H1 (cell line): ENCODE measurements at regions not wholly inside any gene's neighbourhood (a gene's known extent, or its start where the extent isn't known, plus 50 kb on each side); places are given as distances from the start of the nearest gene placed in this dataset.

Experiments used
- CTCF ChIA-PET: fragments of 300-600 bp; sonication (Branson Sonifier 250); formaldehyde crosslinking; loops from one replicate; lab custom pipeline; 2021; ENCODE audit not compliant: partially characterized antibody; lab: Charles Lee
- POLR2A ChIA-PET: fragments of 300-600 bp; sonication (Branson Sonifier 250); formaldehyde crosslinking; loops from one replicate; lab custom pipeline; 2021; ENCODE audit warnings: inconsistent platforms; ENCODE audit not compliant: partially characterized antibody; lab: Charles Lee
- DNase-seq, 2 experiments: peaks; one replicate each; pipeline versions ENCODE4 v3.0.0 to v3.0.0-alpha.2; 2010 to 2022; ENCODE audit warnings: low spot score in 2 of 2, low read depth in 1 of 2, mixed read lengths in 1 of 2
- FAIRE-seq: peaks from 2 replicates; lab custom pipeline; 2011; peaks lifted over from hg19 to GRCh38; lab: Jason Lieb, UNC
- H2AFZ ChIP-seq: 2 replicates; pipeline ENCODE4 v1.8.1; 2012; ENCODE audit warnings: low read length, inconsistent platforms
- H2AK5ac ChIP-seq: 2 replicates; pipeline ENCODE4 v1.6.1; 2013; ENCODE audit warnings: low read depth, low read length
- H2BK120ac ChIP-seq: replicated peaks from 2 replicates; pipeline ENCODE3; 2013; ENCODE audit warnings: low read depth, low read length, inconsistent platforms
- H2BK12ac ChIP-seq: 2 replicates; pipeline ENCODE4 v1.6.1; 2013; ENCODE audit warnings: low read depth, low read length
- H2BK15ac ChIP-seq: 2 replicates; pipeline ENCODE4 v1.6.1; 2013; ENCODE audit warnings: low read length
- H2BK20ac ChIP-seq: 2 replicates; pipeline ENCODE4 v1.6.1; 2013; ENCODE audit warnings: low read length
- H2BK5ac ChIP-seq: 2 replicates; pipeline ENCODE4 v1.6.1; 2013; ENCODE audit warnings: low read depth, low read length
- H3K14ac ChIP-seq: 2 replicates; pipeline ENCODE4 v1.6.1; 2013; ENCODE audit warnings: inconsistent platforms; ENCODE audit not compliant: insufficient read length
- H3K18ac ChIP-seq: 2 replicates; pipeline ENCODE4 v1.6.1; 2013; ENCODE audit warnings: low read length; ENCODE audit errors: extremely low read depth
- H3K23ac ChIP-seq: 2 replicates; pipeline ENCODE4 v1.6.1; 2013; ENCODE audit warnings: inconsistent platforms; ENCODE audit not compliant: insufficient read length
- H3K23me2 ChIP-seq: 2 replicates; pipeline ENCODE4 v1.6.1; 2013; ENCODE audit warnings: low read depth, low read length
- H3K27ac ChIP-seq: 2 replicates; pipeline ENCODE4 v1.6.1; 2011; ENCODE audit warnings: low read depth, low read length, inconsistent platforms
- H3K27me3 ChIP-seq, 4 experiments: replicated peaks in 1 of 4; 1 replicate in 1 of 4; 2 replicates in 3 of 4; pipeline versions ENCODE4 v1.6.1 to v1.8.1; 2011 to 2013; ENCODE audit warnings: low read length in 3 of 4, mild to moderate bottlenecking in 3 of 4, inconsistent platforms in 2 of 4, mixed read lengths in 2 of 4, moderate library complexity in 1 of 4; ENCODE audit not compliant: control insufficient read depth in 3 of 4, insufficient read depth in 3 of 4; ENCODE audit errors: extremely low read depth in 1 of 4
- H3K36me3 ChIP-seq, 4 experiments: 2 replicates each; pipeline versions ENCODE4 v1.6.1 to v1.8.1; 2011 to 2013; ENCODE audit warnings: mild to moderate bottlenecking in 4 of 4, low read length in 3 of 4, moderate library complexity in 2 of 4, control low read depth in 1 of 4, inconsistent platforms in 1 of 4; ENCODE audit not compliant: insufficient read depth in 4 of 4, control insufficient read depth in 2 of 4
- H3K4ac ChIP-seq: replicated peaks from 2 replicates; pipeline ENCODE3; 2013; ENCODE audit warnings: low read length, low read depth, mixed read lengths, inconsistent platforms; ENCODE audit not compliant: insufficient read length
- H3K4me1 ChIP-seq, 4 experiments: replicated peaks in 1 of 4; 1 replicate in 1 of 4; 2 replicates in 3 of 4; pipeline versions ENCODE4 v1.6.1 to v1.8.1; 2011 to 2013; ENCODE audit warnings: low read length in 3 of 4, inconsistent platforms in 2 of 4, mixed read lengths in 1 of 4; ENCODE audit not compliant: insufficient read depth in 4 of 4, control insufficient read depth in 3 of 4
- H3K4me2 ChIP-seq, 2 experiments: 2 replicates each; pipeline versions ENCODE4 v1.6.1 to v1.8.1; 2011 to 2013; ENCODE audit warnings: low read depth in 2 of 2, low read length in 2 of 2, control low read depth in 1 of 2, inconsistent platforms in 1 of 2, mild to moderate bottlenecking in 1 of 2; ENCODE audit not compliant: insufficient read depth in 1 of 2
- H3K4me3 ChIP-seq, 4 experiments: fragments of 200-600, 300-600 bp in 1 of 4; sonication (generic), shearing (Covaris generic), sonication (Bioruptor Twin) in 1 of 4; 2 replicates each; pipeline versions ENCODE4 v1.5.1 to v1.8.1; 2011 to 2016; ENCODE audit warnings: low read length in 4 of 4, low read depth in 3 of 4, control low read depth in 2 of 4, inconsistent platforms in 2 of 4, mild to moderate bottlenecking in 2 of 4, mixed read lengths in 1 of 4, moderate library complexity in 1 of 4; ENCODE audit not compliant: insufficient read depth in 2 of 4; ENCODE audit errors: extremely low read depth in 1 of 4
- H3K56ac ChIP-seq: replicated peaks from 2 replicates; pipeline ENCODE3; 2013; ENCODE audit warnings: low read depth, mild to moderate bottlenecking, mixed read lengths, low read length, inconsistent platforms; ENCODE audit not compliant: insufficient read length
- H3K79me1 ChIP-seq: 2 replicates; pipeline ENCODE4 v1.6.1; 2013; ENCODE audit warnings: low read depth, low read length, control low read depth
- H3K79me2 ChIP-seq, 2 experiments: 2 replicates each; pipeline versions ENCODE4 v1.6.1 to v1.8.1; 2012 to 2013; ENCODE audit warnings: low read length in 2 of 2, mild to moderate bottlenecking in 2 of 2, inconsistent platforms in 1 of 2; ENCODE audit not compliant: insufficient read depth in 2 of 2, control insufficient read depth in 1 of 2
- H3K9ac ChIP-seq, 4 experiments: replicated peaks in 1 of 4; 1 replicate in 1 of 4; 2 replicates in 3 of 4; pipeline versions ENCODE4 v1.6.1 to v1.8.1; 2011 to 2013; ENCODE audit warnings: low read depth in 3 of 4, low read length in 3 of 4, control low read depth in 2 of 4, mild to moderate bottlenecking in 2 of 4, moderate library complexity in 2 of 4, inconsistent platforms in 1 of 4; ENCODE audit errors: extremely low read depth in 1 of 4
- H3K9me3 ChIP-seq, 2 experiments: 2 replicates each; pipeline versions ENCODE4 v1.6.1 to v1.8.1; 2012 to 2013; ENCODE audit warnings: mild to moderate bottlenecking in 2 of 2, moderate library complexity in 2 of 2, control low read depth in 1 of 2, inconsistent platforms in 1 of 2, low read depth in 1 of 2, low read length in 1 of 2, mixed read lengths in 1 of 2; ENCODE audit not compliant: insufficient read depth in 2 of 2
- H4K20me1 ChIP-seq, 2 experiments: replicated peaks in 1 of 2; 2 replicates each; pipeline versions ENCODE3 to v1.8.1; 2011 to 2013; ENCODE audit warnings: inconsistent platforms in 2 of 2, low read length in 2 of 2, mild to moderate bottlenecking in 1 of 2; ENCODE audit not compliant: insufficient read depth in 2 of 2, control insufficient read depth in 1 of 2
- H4K5ac ChIP-seq: 2 replicates; pipeline ENCODE4 v1.6.1; 2013; ENCODE audit warnings: low read length, low read depth, mixed read lengths, inconsistent platforms; ENCODE audit not compliant: insufficient read length
- H4K8ac ChIP-seq: 2 replicates; pipeline ENCODE4 v1.8.0; 2013; ENCODE audit warnings: mild to moderate bottlenecking, moderate library complexity, low read length, inconsistent platforms; ENCODE audit not compliant: insufficient read depth; ENCODE audit errors: extremely low read depth
- H4K91ac ChIP-seq: replicated peaks from 2 replicates; pipeline ENCODE3; 2013; ENCODE audit warnings: low read length, mixed read lengths, inconsistent platforms; ENCODE audit not compliant: insufficient read length
- CTCF ChIP-seq, 3 experiments: IDR thresholded peaks; 1 replicate in 2 of 3; 2 replicates in 1 of 3; pipeline versions ENCODE4 v1.5.1 to v1.6.1; 2011; ENCODE audit warnings: low read length in 3 of 3, mild to moderate bottlenecking in 3 of 3, inconsistent platforms in 2 of 3, low read depth in 1 of 3, moderate library complexity in 1 of 3; ENCODE audit not compliant: insufficient read depth in 1 of 3; ENCODE audit errors: control extremely low read depth in 1 of 3
- GTF2F1 ChIP-seq: IDR thresholded peaks from 2 replicates; pipeline ENCODE4 v1.6.1; 2012; ENCODE audit warnings: low read depth, low read length, improper control_type of control experiment, borderline replicate concordance
- PHF8 ChIP-seq: fragments of 200-600 bp; sonication (generic); conservative IDR thresholded peaks from 2 replicates; pipeline ENCODE4 v1.7.1; 2012; ENCODE audit warnings: low read depth, mild to moderate bottlenecking, inconsistent platforms, low read length, moderate library complexity
- RAD21 ChIP-seq, 2 experiments: IDR thresholded peaks in 1 of 2; conservative IDR thresholded peaks in 1 of 2; 2 replicates each; pipeline ENCODE4 v1.6.1; 2011; ENCODE audit warnings: low read depth in 2 of 2, low read length in 2 of 2, improper control_type of control experiment in 1 of 2, inconsistent platforms in 1 of 2, mild to moderate bottlenecking in 1 of 2, moderate library complexity in 1 of 2
- SIRT6 ChIP-seq: IDR thresholded peaks from one replicate; pipeline ENCODE4 v1.7.1; 2012; ENCODE audit warnings: low read length, inconsistent platforms
- TBP ChIP-seq: IDR thresholded peaks from 2 replicates; pipeline ENCODE4 v1.6.1; 2011; ENCODE audit warnings: low read depth, low read length, improper control_type of control experiment
- TCF12 ChIP-seq: IDR thresholded peaks from 2 replicates; pipeline ENCODE4 v1.6.1; 2011; ENCODE audit warnings: low read depth, mild to moderate bottlenecking, low read length
- WGBS, 2 experiments: shearing (Covaris generic) in 1 of 2; methylation state at CpG; one replicate each; pipeline versions ENCODE4 v1.1.6 to v1.1.7; 2013 to 2015; ENCODE audit warnings: low lambda C conversion rate in 2 of 2, mixed read lengths in 2 of 2, inconsistent platforms in 1 of 2, low coverage in 1 of 2, missing lambda C conversion rate in 1 of 2; ENCODE audit not compliant: insufficient replicate concordance in 2 of 2, insufficient coverage in 1 of 2, insufficient read length in 1 of 2; ENCODE audit errors: extremely low coverage in 1 of 2, missing lambda C conversion rate in 1 of 2; 5-methylcytosine and 5-hydroxymethylcytosine counted together

DNA sequence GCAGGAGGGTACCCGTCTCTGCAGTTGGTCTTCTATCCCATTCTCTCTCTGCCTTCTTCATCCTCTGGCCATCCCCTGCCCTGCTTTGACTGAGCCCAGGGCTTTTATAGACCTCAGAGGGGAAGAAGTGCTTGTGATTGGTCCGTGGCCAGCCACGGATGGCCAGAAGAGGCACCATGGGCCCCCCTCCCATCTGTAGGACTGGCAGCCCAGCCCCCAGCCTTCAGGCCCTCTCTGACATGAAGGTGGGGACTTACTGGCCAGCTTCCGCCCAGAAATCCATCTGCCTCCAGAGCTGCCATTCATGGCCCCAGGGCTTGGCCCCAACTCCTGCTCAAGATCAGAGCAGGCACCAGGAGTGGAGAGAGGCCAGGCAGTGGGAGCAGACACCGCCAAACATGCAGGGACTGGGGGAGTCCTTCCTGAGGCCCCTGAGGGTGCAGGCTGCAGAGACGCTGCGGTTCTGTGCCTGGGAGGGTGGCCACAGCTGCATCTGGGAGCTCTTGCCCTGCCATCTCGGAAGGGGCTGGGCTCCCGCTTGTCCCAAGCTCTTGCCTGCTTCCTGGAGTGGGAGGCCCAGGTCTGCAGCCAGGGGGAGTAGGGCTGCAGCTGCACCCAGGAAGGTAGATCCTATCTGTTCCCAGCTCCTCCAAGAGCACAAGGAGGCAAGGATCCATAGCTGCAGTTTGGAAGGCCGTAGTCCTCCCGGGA is 698.6 kb upstream of the B3GALT2 start:
- Histone ChIP-seq H3K4me1 (no peaks in the 10 kb centered on the region), H3K79me2 (no peaks in the 10 kb centered on the region), H2BK20ac (no peak overlapping the region), H4K8ac (peak overlapping the region; percentile 51; the same call in 1 of the 2 replicates), H3K4me3 (no peak overlapping the region), H2AK5ac (no peak overlapping the region), H3K4me2 (no peak overlapping the region), H2BK12ac (no peak overlapping the region), H2BK120ac (no peak overlapping the region), H3K18ac (no peak overlapping the region), H3K27ac (no peak overlapping the region), H4K20me1 (no peaks in the 10 kb centered on the region), H4K5ac (no peak overlapping the region), H3K79me1 (no peaks in the 10 kb centered on the region), H3K23me2 (no peaks in the 10 kb centered on the region), H3K9me3 (no peaks in the 10 kb centered on the region), H3K9ac (no peak overlapping the region), H2BK15ac (no peak overlapping the region), H3K23ac (no peak overlapping the region), H3K14ac (no peak overlapping the region), H4K91ac (no peak overlapping the region), H3K36me3 (no peaks in the 10 kb centered on the region; a peak in 2 of 8 replicates), H2AFZ (peak overlapping the region; percentile 62; the same call in 1 of the 2 replicates), H2BK5ac (no peak overlapping the region), H3K27me3 (no peaks in the 10 kb centered on the region), H3K4ac (no peak overlapping the region), H3K56ac (no peak overlapping the region)
- DNase-seq (no peak), FAIRE-seq (no peak)
- WGBS, 2 experiments = 97% methylated on average over 10 of the region's 11 CpGs; no CpG with 5 or more reads in 1 of the 2 experiments
- POLR2A ChIA-PET = no interaction called here
- TF ChIP-seq RAD21 (IDR thresholded peaks at IDR 0.05 in 1 of 2, conservative IDR thresholded peaks at IDR 0.05 in 1 of 2; ENCODE audit: low read depth in 2 of 2, low read length in 2 of 2) (peak; percentile 11 to 28; a peak in 2 of 4 replicates), GTF2F1 (no peak), TBP (no peak), TCF12 (no peak), SIRT6 (no peak), CTCF (IDR thresholded peaks at IDR 0.05; ENCODE audit: control extremely low read depth in 1 of 3, insufficient read depth in 1 of 3, low read depth in 1 of 3, low read length in 3 of 3) (peak; percentile 3 to 30 (median 28); a peak in 2 of 4 replicates), PHF8 (no peak)
- CTCF ChIA-PET = interaction anchor here (1.1 to 1.5 kb wide), 3 partner anchors 8 to 88 kb away, joined by 3 to 4 read pairs (median 4); no protein-coding TSS in a partner anchor
